ENCODE measurements at regions not wholly inside any gene's neighbourhood (a gene's known extent, or its start where the extent isn't known, plus 50 kb on each side); places are given as distances from the start of the nearest gene placed in this dataset.

DNA sequence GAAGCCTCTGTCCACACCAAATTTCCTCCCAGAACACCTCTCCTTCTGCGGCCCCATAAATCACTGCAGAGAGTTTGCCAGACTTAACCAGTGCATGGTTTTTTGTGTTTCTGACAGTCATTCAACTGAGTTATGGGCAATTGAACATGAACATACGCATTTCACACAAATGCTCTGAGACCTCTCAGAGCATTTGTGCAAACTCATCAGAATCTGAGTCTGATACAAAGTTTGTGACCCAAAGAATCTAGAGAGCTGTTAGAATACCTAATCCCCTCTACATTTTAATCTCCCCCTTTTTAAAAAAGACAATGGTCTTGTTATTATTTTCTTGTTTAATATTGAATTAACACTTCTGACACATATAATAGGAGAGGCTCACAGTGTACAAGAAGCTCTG is 416.9 kb upstream of the SMARCA2 start:
- H3K36me3 Mint-ChIP-seq, result no peaks in the 10 kb centered on the region
- H3K9me3 Mint-ChIP-seq, result no peaks in the 10 kb centered on the region
- DNase-seq, result no peak
- POLR2A ChIA-PET, result no interaction called here
- no peak overlapping the region for H3K4me3 Mint-ChIP-seq
- peaks cover 10% of the 10 kb centered on the region for H3K27me3 Mint-ChIP-seq
- CTCF ChIA-PET, result no interaction called here
- intact Hi-C loops (cut with micrococcal nuclease), result no loop called here
- H3K4me1 Mint-ChIP-seq (ENCODE audit: low read depth), result no peaks in the 10 kb centered on the region
- H3K27ac Mint-ChIP-seq, result no peak overlapping the region

DNA sequence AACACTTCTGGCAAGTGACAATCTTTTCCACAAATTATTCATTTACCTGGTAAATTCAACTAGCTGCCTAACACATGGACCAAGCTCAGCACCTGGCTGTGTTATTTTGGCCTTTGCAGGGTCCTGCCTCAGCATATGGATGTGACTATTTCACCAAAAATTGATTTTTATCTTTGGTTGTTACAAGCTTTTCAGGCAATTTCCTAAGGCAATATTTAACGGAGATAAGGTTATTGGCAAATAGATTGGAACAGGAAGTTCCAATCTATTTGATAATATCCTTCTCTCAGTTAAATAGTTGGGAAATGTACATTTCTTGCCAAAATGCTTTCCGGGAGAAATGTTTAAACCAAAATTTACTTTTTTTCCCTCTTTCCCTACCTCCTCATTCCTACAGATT is 415.2 kb upstream of the SMARCA2 start:
- Mint-ChIP-seq H3K36me3 (no peaks in the 10 kb centered on the region), H3K4me3 (no peak overlapping the region), H3K27ac (no peak overlapping the region), H3K9me3 (no peaks in the 10 kb centered on the region), H3K4me1 (ENCODE audit: low read depth) (no peaks in the 10 kb centered on the region), H3K27me3 (peaks cover 14% of the 10 kb centered on the region)
- intact Hi-C loops (cut with micrococcal nuclease), result no loop called here
- POLR2A ChIA-PET, result no interaction called here
- CTCF ChIA-PET, result no interaction called here
- no peak for DNase-seq

DNA sequence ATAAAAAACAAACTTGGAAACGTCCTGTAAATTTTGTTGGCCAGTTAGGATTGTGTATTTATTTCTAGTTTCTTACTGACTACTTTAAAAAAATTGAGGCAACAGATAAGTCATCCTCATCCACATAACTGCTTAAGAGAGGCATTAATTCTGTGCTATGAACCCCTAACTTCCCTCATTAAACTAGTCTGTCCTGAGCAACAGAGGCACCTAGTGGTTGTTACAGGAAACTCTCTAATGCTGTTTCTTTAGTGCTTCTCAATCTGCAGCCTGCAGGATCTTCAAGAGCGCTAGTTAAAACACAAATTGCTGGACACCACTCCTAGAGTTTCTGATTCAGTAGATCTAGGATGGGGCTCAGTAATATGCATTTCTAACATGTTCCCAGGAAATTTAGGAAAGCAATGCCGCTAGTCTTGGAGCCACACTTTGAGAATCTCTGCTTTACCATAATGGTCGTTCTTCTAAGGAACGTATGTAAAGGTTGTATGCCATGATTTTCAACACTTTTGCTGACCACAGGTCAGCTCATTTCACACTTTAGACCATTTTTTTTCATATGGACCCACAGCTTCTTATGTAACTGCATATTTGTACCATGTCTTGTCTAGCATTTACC is 410.1 kb upstream of the SMARCA2 start:
- Mint-ChIP-seq H3K27ac (no peak overlapping the region), H3K4me1 (ENCODE audit: low read depth) (no peaks in the 10 kb centered on the region), H3K27me3 (peaks cover 6% of the 10 kb centered on the region), H3K9me3 (no peaks in the 10 kb centered on the region), H3K4me3 (no peak overlapping the region), H3K36me3 (no peaks in the 10 kb centered on the region)
- POLR2A ChIA-PET, result no interaction called here
- CTCF ChIA-PET, result interaction anchor here (0.6 to 1.1 kb wide), 3 partner anchors 147 to 717 kb away, joined by 3 to 4 read pairs (median 3); no protein-coding TSS in a partner anchor
- no peak for DNase-seq
- intact Hi-C loops (cut with micrococcal nuclease), result loop anchor here (1.0 kb wide), 1 partner anchor 145 kb away; no protein-coding TSS in a partner anchor

DNA sequence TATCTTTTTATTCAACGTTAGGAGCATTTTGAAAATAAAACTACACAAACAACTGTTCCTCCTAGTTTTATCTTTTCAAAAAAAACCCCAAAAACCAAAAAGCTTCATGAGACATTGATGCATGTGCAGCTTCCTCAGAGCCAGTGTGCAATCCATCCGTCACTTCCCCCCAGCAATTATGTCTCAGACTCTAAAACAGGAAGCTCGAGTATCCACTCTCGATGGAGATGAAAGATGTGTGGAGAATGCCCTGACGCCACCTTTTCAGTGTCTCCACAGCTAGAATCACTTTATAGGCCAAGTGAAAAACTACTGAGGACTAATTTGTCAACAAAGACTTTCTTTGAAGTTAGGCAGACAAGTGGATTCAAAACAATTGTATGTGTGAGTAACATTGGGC is 408.9 kb upstream of the SMARCA2 start:
- Mint-ChIP-seq H3K4me3 (no peak overlapping the region), H3K4me1 (ENCODE audit: low read depth) (no peaks in the 10 kb centered on the region), H3K36me3 (no peaks in the 10 kb centered on the region), H3K27me3 (peaks cover 6% of the 10 kb centered on the region), H3K27ac (no peak overlapping the region), H3K9me3 (no peaks in the 10 kb centered on the region)
- DNase-seq, result no peak
- ChIA-PET CTCF (interaction anchor here (0.7 to 1.1 kb wide), 3 partner anchors 136 to 148 kb away, joined by 3 read pairs; no protein-coding TSS in a partner anchor), POLR2A (interaction anchor here (0.6 to 1.2 kb wide), 2 partner anchors 11 to 1584 kb away, joined by 3 read pairs; no protein-coding TSS in a partner anchor)
- intact Hi-C loops (cut with micrococcal nuclease), result no loop called here

DNA sequence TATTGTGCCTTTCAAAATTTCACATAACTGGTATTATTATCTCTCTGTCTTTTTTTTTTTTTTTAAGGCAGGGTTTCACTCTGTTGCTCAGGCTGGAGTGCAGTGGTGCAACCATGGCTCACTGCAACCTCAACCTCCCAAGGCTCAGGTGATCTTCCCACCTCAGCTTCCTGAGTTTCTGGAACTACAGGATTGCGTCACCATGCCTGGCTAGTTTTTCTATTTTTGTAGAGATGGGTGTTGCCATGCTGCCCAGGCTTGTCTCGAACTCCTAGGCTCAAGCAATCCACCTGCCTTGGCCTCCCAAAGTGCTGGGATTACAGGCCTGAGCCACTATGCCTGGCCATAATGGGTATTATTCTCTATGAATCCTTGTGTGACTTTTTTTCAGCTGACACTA is 402.3 kb upstream of the SMARCA2 start:
- ChIA-PET POLR2A (interaction anchor here (0.5 kb wide), 1 partner anchor 479 kb away, joined by 3 read pairs; no protein-coding TSS in a partner anchor), CTCF (no interaction called here)
- Mint-ChIP-seq H3K4me3 (no peak overlapping the region), H3K36me3 (no peaks in the 10 kb centered on the region), H3K27me3 (peaks cover 2% of the 10 kb centered on the region), H3K27ac (no peak overlapping the region), H3K9me3 (peaks cover 1% of the 10 kb centered on the region), H3K4me1 (ENCODE audit: low read depth) (no peaks in the 10 kb centered on the region)
- no peak for DNase-seq
- intact Hi-C loops (cut with micrococcal nuclease), result no loop called here

DNA sequence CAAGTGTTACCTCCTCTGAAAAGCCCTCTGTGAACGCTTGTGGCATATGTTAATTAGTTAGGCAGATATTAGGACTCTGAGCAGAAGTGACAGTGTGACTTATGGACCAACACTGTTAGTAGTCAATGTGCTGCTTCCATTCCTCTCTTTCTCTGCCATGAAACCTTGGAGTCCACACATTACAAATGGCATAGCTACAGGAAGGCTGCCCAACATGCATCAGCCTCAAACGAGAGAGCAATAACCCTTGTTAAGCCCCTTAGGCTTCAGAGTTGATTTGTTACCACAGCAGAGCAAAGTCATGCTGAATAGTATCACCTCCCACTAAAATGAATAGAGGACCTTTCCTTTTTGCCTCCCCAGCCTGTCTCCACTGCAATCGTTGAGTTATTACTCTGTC is 397.7 kb upstream of the SMARCA2 start:
- no peak overlapping the region for H3K27ac Mint-ChIP-seq
- no peak for DNase-seq
- CTCF ChIA-PET, result no interaction called here
- POLR2A ChIA-PET, result interaction anchor here (1.0 kb wide), 1 partner anchor 11 kb away, joined by 3 read pairs; no protein-coding TSS in a partner anchor
- H3K4me1 Mint-ChIP-seq (ENCODE audit: low read depth), result no peaks in the 10 kb centered on the region
- peaks cover 1% of the 10 kb centered on the region for H3K9me3 Mint-ChIP-seq
- H3K36me3 Mint-ChIP-seq, result no peaks in the 10 kb centered on the region
- intact Hi-C loops (cut with micrococcal nuclease), result no loop called here
- H3K4me3 Mint-ChIP-seq, result no peak overlapping the region
- peaks cover 6% of the 10 kb centered on the region for H3K27me3 Mint-ChIP-seq

DNA sequence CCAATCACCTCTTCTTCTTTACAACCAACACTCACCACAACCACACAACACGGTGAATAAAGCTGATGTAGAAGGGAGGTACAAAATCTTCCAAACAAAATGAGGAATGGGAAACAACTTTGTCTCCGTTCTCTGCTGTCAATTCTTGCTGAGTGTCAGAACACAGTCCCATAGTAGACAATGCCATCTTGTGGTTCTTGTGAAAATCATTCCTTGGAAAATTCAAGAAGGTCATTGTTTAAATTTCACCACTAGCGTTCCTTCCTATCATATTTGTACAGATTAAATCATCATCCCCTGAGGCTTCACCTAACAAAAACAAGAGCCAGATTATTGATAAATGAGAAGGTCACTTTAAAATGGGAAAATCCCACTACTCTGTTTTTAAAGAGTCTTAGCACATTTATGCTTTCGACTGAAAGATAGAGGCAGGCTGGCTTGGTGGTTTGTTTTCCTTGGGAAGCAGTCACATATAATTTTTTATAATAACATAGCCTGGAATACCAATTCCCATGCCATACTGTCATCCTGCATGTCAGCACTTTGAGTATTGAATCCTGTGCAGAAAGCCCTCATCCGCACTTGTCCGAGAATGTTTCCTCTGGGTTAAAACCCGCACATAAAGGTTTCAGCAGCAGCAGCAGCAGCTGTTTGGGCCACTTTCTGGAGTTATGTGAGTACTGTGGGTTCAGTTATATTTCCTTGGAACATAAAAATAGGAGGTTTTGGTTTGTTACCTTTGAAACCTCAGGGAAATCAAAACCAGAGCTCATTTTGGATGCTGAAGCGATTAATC is 395.0 kb upstream of the SMARCA2 start:
- ChIA-PET POLR2A (no interaction called here), CTCF (no interaction called here)
- H3K27me3 Mint-ChIP-seq, result peaks cover 11% of the 10 kb centered on the region
- intact Hi-C loops (cut with micrococcal nuclease), result no loop called here
- no peaks in the 10 kb centered on the region for H3K36me3 Mint-ChIP-seq
- DNase-seq, result no peak
- no peaks in the 10 kb centered on the region for H3K4me1 Mint-ChIP-seq (ENCODE audit: low read depth)
- H3K4me3 Mint-ChIP-seq, result no peak overlapping the region
- peaks cover 1% of the 10 kb centered on the region for H3K9me3 Mint-ChIP-seq
- no peak overlapping the region for H3K27ac Mint-ChIP-seq

DNA sequence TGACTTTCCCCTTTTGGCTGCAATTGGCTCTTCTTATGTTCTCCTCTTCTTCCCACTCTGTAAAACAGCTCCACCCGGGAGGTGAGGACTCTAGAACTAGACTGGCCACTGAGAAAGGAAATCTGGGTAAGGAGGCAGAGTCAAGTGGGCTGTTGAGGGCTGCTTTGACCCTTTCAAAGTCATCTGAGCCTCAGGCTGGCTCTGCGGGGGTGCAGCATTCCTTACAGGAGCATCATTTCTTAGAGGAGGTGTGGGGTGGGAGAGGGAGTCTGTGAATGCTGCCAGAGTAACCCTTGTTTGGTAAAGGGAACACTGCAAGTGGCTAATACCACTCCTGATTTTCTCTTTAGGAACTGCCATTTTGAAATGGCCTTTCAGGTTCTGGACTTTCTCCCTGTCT is 377.7 kb upstream of the SMARCA2 start:
- Mint-ChIP-seq H3K4me1 (ENCODE audit: low read depth) (no peaks in the 10 kb centered on the region), H3K27ac (no peak overlapping the region), H3K36me3 (no peaks in the 10 kb centered on the region), H3K4me3 (no peak overlapping the region), H3K27me3 (peaks cover 3% of the 10 kb centered on the region), H3K9me3 (no peaks in the 10 kb centered on the region)
- no peak for DNase-seq
- CTCF ChIA-PET, result no interaction called here
- intact Hi-C loops (cut with micrococcal nuclease), result no loop called here
- POLR2A ChIA-PET, result no interaction called here

DNA sequence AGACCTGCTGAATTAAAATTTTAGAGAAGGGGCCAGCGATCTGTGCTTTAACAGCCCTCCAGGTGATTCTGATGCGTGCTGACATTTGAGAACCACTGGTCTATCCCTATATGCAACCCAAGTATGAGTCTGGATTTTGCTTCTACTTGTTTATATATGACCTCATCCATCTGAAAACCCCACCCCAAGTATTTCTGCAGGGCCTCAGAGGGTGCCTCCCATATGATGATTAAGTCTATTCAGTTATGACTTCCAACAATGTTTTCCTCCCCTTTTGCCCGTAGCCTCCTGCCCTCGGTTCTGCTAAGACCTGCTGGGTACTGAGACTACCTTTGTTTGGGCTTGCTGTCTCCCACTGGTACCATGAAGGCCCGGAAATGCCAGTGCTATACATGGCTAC is 376.0 kb upstream of the SMARCA2 start:
- Mint-ChIP-seq H3K27ac (no peak overlapping the region), H3K9me3 (no peaks in the 10 kb centered on the region), H3K27me3 (peaks cover 3% of the 10 kb centered on the region), H3K36me3 (no peaks in the 10 kb centered on the region), H3K4me3 (no peak overlapping the region), H3K4me1 (ENCODE audit: low read depth) (no peaks in the 10 kb centered on the region)
- DNase-seq, result no peak
- ChIA-PET POLR2A (no interaction called here), CTCF (no interaction called here)
- intact Hi-C loops (cut with micrococcal nuclease), result no loop called here

DNA sequence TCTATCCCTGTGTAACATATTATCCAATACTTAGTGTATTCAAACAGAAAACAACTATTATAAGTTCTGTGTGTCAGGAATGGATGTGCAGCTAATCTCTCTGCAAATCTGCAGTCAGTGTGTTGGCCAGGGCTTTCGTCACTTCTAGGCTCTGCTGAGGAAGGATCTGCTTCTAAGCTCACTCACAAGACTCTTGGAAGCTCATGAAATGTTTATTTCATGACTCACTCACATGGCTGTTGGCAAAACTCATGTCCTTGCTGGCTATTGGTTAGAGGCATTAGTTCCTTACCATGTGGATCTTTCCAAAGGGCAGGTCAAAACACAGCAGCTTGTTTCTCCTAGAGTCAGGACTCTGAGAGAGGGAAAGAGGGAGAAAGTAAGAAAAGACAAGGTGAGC is 367.4 kb upstream of the SMARCA2 start:
- Mint-ChIP-seq H3K4me3 (no peak overlapping the region), H3K4me1 (ENCODE audit: low read depth) (no peaks in the 10 kb centered on the region), H3K27ac (no peak overlapping the region), H3K36me3 (no peaks in the 10 kb centered on the region), H3K27me3 (peaks cover 12% of the 10 kb centered on the region), H3K9me3 (no peaks in the 10 kb centered on the region)
- POLR2A ChIA-PET, result no interaction called here
- intact Hi-C loops (cut with micrococcal nuclease), result no loop called here
- DNase-seq, result no peak
- CTCF ChIA-PET, result no interaction called here

DNA sequence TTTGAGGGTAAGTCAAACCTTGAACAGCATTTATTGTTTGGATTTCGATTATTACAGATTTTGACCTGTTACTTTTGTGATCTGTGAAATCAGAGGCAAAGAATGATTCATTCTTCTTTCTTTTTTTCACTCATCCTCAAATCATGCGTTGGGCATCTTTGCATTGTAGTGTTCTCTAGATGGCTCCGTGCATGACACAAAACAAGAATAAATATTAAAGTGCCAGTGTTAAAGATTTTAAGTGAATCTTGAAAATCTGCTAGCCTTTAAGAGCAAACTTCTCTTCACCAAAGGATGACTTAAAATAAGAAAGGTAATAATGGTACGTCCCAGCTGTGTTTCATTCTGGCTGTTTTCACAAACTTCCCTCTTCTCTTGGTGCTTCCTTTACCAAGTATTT is 361.9 kb upstream of the SMARCA2 start:
- Mint-ChIP-seq H3K27ac (no peak overlapping the region), H3K36me3 (no peaks in the 10 kb centered on the region), H3K4me1 (ENCODE audit: low read depth) (no peaks in the 10 kb centered on the region), H3K27me3 (peaks cover 15% of the 10 kb centered on the region), H3K4me3 (no peak overlapping the region), H3K9me3 (no peaks in the 10 kb centered on the region)
- ChIA-PET CTCF (no interaction called here), POLR2A (no interaction called here)
- intact Hi-C loops (cut with micrococcal nuclease), result no loop called here
- no peak for DNase-seq

DNA sequence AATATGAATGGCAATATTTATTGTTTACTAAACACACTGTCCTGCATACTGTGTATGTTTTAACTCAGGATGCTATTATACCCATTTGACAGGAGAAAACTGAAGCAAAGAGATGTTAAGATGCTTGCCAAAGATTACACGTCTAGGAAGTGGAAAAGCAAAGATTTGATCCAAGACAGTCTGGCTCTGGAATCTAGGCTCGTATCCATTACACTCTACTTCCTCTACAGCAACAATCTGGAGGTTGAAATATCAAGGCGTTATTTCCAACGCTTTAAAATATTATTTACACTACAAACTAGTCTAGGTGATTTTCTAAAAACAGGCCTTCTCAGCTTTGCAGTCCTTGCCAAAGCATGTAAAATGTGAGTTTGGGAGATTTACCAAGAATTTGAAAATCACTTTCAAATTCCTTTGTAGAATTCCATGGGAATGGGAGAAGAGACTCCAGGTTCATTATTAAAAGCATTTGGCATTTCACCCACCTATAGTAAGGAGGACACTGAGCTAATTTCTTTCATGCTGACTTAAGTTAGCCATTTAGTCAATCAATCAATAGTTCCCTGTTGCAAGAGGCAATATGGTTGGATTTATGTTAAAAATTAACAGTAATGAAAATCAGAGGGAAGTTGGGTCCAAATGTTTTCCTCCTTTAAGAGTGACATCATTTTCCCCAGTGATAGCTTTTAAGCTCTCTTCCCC is 356.3 kb upstream of the SMARCA2 start:
- CTCF ChIA-PET, result no interaction called here
- H3K4me1 Mint-ChIP-seq (ENCODE audit: low read depth), result no peaks in the 10 kb centered on the region
- POLR2A ChIA-PET, result no interaction called here
- H3K9me3 Mint-ChIP-seq, result no peaks in the 10 kb centered on the region
- peaks cover 10% of the 10 kb centered on the region for H3K27me3 Mint-ChIP-seq
- DNase-seq, result no peak
- H3K36me3 Mint-ChIP-seq, result no peaks in the 10 kb centered on the region
- no peak overlapping the region for H3K4me3 Mint-ChIP-seq
- intact Hi-C loops (cut with micrococcal nuclease), result no loop called here
- H3K27ac Mint-ChIP-seq, result no peak overlapping the region

DNA sequence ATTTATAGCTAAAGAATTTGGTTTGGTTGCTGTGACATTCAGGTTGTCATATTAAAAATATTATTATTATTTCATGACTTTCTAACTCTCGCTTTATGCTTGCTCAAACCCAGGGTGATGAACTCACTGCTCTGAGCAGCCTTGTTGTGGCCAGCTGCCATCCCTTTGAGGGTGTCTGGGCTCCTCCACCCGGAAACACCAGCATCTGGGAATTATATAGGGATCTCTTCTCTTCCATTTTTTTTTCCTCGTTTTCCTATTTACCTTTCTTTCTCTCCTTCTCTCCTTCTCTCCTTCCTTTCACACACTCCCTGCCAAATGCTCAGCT is 355.8 kb upstream of the SMARCA2 start:
- no peaks in the 10 kb centered on the region for H3K4me1 Mint-ChIP-seq (ENCODE audit: low read depth)
- no peaks in the 10 kb centered on the region for H3K36me3 Mint-ChIP-seq
- H3K27me3 Mint-ChIP-seq, result peaks cover 9% of the 10 kb centered on the region
- intact Hi-C loops (cut with micrococcal nuclease), result no loop called here
- DNase-seq, result no peak
- CTCF ChIA-PET, result no interaction called here
- POLR2A ChIA-PET, result no interaction called here
- H3K9me3 Mint-ChIP-seq, result no peaks in the 10 kb centered on the region
- no peak overlapping the region for H3K4me3 Mint-ChIP-seq
- no peak overlapping the region for H3K27ac Mint-ChIP-seq

All from activated CD4-positive, alpha-beta memory T cell treated with anti-CD3 and anti-CD28 coated beads for 36 hours (primary cell).